ENCODE measurements at regions not wholly inside any gene's neighbourhood (a gene's known extent, or its start where the extent isn't known, plus 50 kb on each side); places are given as distances from the start of the nearest gene placed in this dataset.

- TF ChIP-seq CTCF (IDR thresholded peaks at IDR 0.05) (no peak), POLR2A (IDR thresholded peaks at IDR 0.05) (no peak)
Observed at GRCh38 chr5:98144116-98144515, 629.3 kb upstream of the RGMB start.
